ENCODE measurements at regions not wholly inside any gene's neighbourhood (a gene's known extent, or its start where the extent isn't known, plus 50 kb on each side); places are given as distances from the start of the nearest gene placed in this dataset.

DNA sequence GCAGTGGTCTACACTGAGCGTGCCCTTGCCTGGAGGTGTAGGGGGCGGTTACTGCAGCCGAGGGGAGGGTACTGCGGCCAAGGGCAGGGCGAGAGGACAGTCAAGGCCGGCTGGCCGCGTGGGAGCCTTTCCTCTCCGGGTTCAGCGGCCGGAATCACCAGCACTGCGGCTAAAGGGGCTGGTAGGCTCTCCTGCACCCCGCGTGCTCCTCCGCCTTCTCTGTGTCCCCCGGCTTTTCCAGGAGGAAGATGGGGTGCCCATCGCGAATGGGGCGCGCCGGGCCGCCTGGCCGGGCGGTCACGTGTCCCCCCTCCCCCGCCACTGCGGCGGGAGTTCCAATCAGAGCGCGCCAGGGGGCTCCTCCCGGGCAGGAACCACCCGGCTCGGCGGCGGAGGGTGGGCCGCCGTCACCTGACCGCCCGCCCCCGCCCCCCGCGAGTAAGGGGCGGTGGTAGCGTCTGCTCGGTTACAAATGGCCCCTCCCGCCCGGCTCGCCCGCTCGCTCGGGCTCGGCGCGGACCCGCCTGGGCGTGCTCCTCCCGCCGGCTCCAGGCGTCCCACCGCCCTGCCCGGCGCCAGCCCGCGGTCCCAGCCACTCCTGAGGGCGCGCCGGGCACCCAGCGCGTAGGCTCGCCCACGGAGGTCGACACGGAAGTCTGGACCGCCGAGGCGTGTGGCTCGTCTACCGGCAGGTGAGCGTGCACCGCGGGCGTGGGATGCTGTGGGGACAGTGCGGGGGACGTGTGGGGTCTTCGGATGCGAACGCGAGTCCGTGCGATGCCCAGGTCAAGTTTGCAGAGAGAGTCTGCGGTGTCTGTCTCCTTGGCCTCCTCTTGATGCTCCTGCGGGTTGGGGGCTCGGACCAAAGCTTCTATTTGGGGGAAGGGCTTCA, 242.6 kb upstream of the TOPAZ1 start:
- H3K4me3 Mint-ChIP-seq: peak overlapping the region; percentile 62
- H3K27ac Mint-ChIP-seq: no peak overlapping the region
- peaks cover 40% of the 10 kb centered on the region for H3K4me1 Mint-ChIP-seq (ENCODE audit: low read depth)
- no peaks in the 10 kb centered on the region for H3K36me3 Mint-ChIP-seq (ENCODE audit: low read depth)
- peaks cover 91% of the 10 kb centered on the region for H3K27me3 Mint-ChIP-seq
- no peak for DNase-seq
- no peaks in the 10 kb centered on the region for H3K9me3 Mint-ChIP-seq

DNA sequence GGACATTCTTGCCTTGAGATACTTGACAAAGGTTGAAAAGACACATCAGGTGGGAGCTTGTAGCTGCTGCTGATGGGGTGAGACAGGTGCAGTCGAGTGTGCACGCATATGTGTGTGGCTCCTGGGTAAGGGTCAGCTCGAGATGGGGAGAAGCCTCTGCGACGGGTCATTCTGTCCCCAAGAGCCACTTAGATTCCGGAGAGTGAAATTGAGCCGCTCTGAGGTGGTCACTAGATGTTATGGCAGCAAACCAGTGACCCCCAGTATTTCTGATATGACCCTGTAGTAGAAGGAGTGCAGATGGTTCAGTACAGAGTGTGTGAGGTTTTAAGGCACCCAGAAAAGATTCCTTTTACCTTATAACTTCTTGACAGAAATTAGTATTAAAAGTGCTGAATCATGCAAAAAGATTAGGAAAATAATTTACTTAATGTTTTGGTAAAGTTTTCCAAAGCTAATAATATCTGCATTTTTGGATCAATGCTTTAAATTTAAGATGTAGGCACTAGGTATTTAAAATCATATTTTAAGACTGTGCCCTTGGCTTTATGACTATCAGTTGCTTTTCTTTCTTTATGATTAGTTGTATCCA, 241.9 kb upstream of the TOPAZ1 start:
- Mint-ChIP-seq H3K4me1 (ENCODE audit: low read depth) (peaks cover 36% of the 10 kb centered on the region), H3K27ac (no peak overlapping the region), H3K27me3 (peaks cover 90% of the 10 kb centered on the region), H3K36me3 (ENCODE audit: low read depth) (no peaks in the 10 kb centered on the region), H3K4me3 (peak overlapping the region; percentile 35), H3K9me3 (no peaks in the 10 kb centered on the region)
- DNase-seq: no peak

DNA sequence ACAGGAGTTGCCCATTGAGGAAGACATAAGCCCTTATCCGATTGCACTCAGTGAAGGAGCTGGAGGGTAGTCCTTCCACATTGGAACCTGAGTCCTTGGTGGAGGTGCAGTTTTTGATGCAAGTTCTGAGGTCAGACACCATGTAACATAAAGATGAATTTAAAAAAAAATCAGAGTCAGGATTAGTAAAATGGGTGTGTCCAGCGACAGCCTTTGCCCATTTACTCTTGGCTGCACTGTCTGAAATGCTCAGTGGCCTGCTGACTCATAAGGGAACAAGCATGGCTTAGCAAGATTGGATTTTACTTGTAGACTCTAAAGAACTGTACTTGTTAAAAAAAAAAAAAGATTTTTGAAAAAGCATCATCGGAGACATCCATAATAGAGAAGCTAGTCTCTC, 241.1 kb upstream of the TOPAZ1 start:
- Mint-ChIP-seq H3K27me3 (peaks cover 90% of the 10 kb centered on the region), H3K9me3 (no peaks in the 10 kb centered on the region), H3K36me3 (ENCODE audit: low read depth) (no peaks in the 10 kb centered on the region), H3K4me3 (no peak overlapping the region), H3K27ac (no peak overlapping the region), H3K4me1 (ENCODE audit: low read depth) (peaks cover 35% of the 10 kb centered on the region)
- DNase-seq: no peak

DNA sequence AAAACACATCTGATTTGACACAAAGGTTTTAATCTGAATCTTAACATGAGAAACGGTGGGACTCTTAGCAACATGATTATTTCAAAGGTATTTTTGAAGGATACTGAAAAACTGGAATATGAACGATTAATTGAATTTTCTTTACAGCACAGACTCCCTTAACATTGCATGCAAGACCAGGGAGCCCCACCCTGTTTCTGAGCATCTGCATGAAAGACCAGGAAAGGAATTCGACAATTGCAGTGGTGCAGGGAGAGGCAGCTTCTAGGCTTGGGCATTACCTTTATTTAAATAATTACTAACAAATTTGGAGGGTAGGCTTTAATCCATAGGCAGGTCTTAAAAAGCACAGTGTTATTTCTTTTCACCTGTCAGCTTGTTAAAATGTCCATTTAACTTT, 240.6 kb upstream of the TOPAZ1 start:
- H3K36me3 Mint-ChIP-seq (ENCODE audit: low read depth): no peaks in the 10 kb centered on the region
- no peak overlapping the region for H3K4me3 Mint-ChIP-seq
- no peak for DNase-seq
- peaks cover 88% of the 10 kb centered on the region for H3K27me3 Mint-ChIP-seq
- H3K9me3 Mint-ChIP-seq: no peaks in the 10 kb centered on the region
- peaks cover 30% of the 10 kb centered on the region for H3K4me1 Mint-ChIP-seq (ENCODE audit: low read depth)
- H3K27ac Mint-ChIP-seq: no peak overlapping the region

DNA sequence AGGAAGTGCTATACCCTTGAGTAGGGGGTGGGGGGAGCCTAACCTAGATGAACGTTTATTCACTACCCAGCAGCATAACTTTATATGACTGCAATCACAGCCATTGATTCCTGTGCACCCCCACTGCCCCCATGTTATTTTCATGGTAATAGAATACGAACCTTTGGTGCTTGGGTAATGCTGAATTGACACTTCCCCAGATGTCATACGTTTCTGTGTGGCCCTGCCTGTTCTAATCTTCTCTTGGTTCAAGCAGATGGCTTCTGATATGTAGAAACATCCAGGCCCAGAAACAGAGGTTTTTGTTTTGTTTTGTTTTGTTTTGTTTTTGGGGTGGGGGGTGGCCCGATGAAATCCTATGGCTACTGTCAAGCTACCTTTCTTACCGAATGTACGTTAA, 237.9 kb upstream of the TOPAZ1 start:
- Mint-ChIP-seq H3K9me3 (no peaks in the 10 kb centered on the region), H3K27me3 (peaks cover 70% of the 10 kb centered on the region), H3K36me3 (ENCODE audit: low read depth) (no peaks in the 10 kb centered on the region), H3K27ac (no peak overlapping the region), H3K4me3 (no peak overlapping the region), H3K4me1 (ENCODE audit: low read depth) (peaks cover 5% of the 10 kb centered on the region)
- DNase-seq: no peak

DNA sequence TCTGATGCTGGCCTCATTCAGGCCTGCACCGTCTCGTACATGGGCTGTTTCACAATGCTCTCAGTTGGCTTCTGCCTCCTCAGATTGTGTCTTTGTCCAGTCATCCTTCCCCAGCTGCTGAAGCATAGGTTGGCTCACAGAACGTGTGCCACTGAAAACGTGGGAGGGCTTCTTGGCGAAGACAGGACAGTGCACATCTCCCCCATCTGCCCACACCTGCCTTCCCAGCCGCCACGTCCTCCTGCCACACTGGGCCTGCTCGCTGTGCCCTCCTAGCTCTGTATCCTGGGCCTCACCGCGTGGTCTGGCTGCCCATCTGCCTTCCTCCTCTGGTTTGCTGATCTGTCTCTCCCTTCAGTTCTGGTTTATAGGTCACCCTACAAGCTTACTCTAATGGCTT, 230.0 kb upstream of the TOPAZ1 start:
- no peak overlapping the region for H3K4me3 Mint-ChIP-seq
- no peaks in the 10 kb centered on the region for H3K36me3 Mint-ChIP-seq (ENCODE audit: low read depth)
- H3K27ac Mint-ChIP-seq: no peak overlapping the region
- peaks cover 46% of the 10 kb centered on the region for H3K27me3 Mint-ChIP-seq
- H3K4me1 Mint-ChIP-seq (ENCODE audit: low read depth): no peaks in the 10 kb centered on the region
- no peaks in the 10 kb centered on the region for H3K9me3 Mint-ChIP-seq
- no peak for DNase-seq

DNA sequence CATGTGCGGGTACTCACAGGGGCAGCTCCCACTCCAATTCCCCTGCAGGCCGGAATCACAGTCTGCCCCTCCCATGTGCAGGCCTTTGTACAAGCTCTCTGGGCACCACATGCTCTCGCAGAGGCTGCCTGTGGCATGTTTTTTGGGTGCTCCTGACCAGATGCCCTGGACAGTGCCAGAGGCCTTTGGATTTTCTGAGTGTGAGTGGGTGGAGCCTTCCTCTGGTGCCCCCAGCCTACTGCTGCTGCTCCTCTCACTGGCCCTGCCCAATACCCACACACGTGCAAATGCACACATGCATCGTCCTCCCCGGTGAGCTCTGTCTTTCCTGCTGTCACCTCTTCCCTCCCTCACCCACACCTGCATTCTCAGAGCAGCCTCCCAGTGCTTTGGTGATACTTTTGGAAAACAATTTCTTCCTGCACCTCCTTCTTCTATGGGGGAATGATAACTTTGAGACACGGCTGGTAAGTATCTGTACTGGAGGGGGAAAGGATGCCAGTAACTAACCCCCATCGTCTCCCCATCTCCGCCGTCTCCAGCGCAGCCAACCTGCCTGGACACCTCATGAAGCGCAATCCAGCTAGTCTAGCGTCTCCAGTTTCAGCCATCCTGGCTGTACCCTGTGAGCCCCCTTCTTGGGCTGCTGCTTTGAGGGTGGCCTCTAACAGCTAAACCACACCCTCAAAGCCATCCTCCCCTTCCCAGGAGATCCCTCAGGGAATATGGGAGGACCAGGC, 229.4 kb upstream of the TOPAZ1 start:
- Mint-ChIP-seq H3K27me3 (peaks cover 49% of the 10 kb centered on the region), H3K36me3 (ENCODE audit: low read depth) (no peaks in the 10 kb centered on the region), H3K9me3 (no peaks in the 10 kb centered on the region), H3K4me1 (ENCODE audit: low read depth) (no peaks in the 10 kb centered on the region), H3K4me3 (no peak overlapping the region), H3K27ac (no peak overlapping the region)
- no peak for DNase-seq

GRCh38 chr3:44013967-44014366, 227.7 kb upstream of the TOPAZ1 start:
- H3K27me3 Mint-ChIP-seq: peaks cover 50% of the 10 kb centered on the region
- H3K4me1 Mint-ChIP-seq (ENCODE audit: low read depth): no peaks in the 10 kb centered on the region
- no peak overlapping the region for H3K4me3 Mint-ChIP-seq
- H3K9me3 Mint-ChIP-seq: no peaks in the 10 kb centered on the region
- H3K36me3 Mint-ChIP-seq (ENCODE audit: low read depth): no peaks in the 10 kb centered on the region
- no peak overlapping the region for H3K27ac Mint-ChIP-seq
- no peak for DNase-seq

GRCh38 chr3:44015170-44015569, 226.5 kb upstream of the TOPAZ1 start:
- no peaks in the 10 kb centered on the region for H3K4me1 Mint-ChIP-seq (ENCODE audit: low read depth)
- DNase-seq: no peak
- no peak overlapping the region for H3K4me3 Mint-ChIP-seq
- H3K27ac Mint-ChIP-seq: no peak overlapping the region
- H3K27me3 Mint-ChIP-seq: peaks cover 53% of the 10 kb centered on the region
- H3K36me3 Mint-ChIP-seq (ENCODE audit: low read depth): no peaks in the 10 kb centered on the region
- H3K9me3 Mint-ChIP-seq: no peaks in the 10 kb centered on the region

- Mint-ChIP-seq H3K4me3 (no peak overlapping the region), H3K4me1 (ENCODE audit: low read depth) (no peaks in the 10 kb centered on the region), H3K27ac (no peak overlapping the region), H3K9me3 (no peaks in the 10 kb centered on the region), H3K27me3 (peaks cover 52% of the 10 kb centered on the region), H3K36me3 (ENCODE audit: low read depth) (no peaks in the 10 kb centered on the region)
- no peak for DNase-seq
Measured at GRCh38 chr3:44016818-44017217, 224.9 kb upstream of the TOPAZ1 start.

DNA sequence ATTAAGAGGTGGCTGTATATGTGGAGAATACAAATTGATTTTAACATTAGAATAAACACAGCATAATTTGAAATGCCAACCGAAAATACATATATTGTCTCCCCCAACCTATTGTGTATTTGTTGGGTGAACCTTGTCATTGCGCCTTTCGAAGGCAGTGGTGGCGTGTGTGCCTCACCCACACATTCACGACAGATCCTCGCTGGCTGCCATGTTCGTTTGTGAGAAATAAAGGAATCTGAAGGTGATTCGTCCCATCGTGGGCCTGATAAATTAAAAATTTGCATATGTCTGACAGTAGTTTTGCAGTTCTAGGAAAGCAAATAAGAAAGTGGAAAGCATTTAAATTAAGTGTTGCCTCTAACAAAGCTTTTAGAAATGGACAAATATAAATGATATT, 222.8 kb upstream of the TOPAZ1 start:
- no peak for DNase-seq
- Mint-ChIP-seq H3K27ac (no peak overlapping the region), H3K36me3 (ENCODE audit: low read depth) (no peaks in the 10 kb centered on the region), H3K9me3 (no peaks in the 10 kb centered on the region), H3K27me3 (peaks cover 52% of the 10 kb centered on the region), H3K4me1 (ENCODE audit: low read depth) (peaks cover 4% of the 10 kb centered on the region), H3K4me3 (no peak overlapping the region)

- H3K9me3 Mint-ChIP-seq: no peaks in the 10 kb centered on the region
- no peaks in the 10 kb centered on the region for H3K36me3 Mint-ChIP-seq (ENCODE audit: low read depth)
- peaks cover 4% of the 10 kb centered on the region for H3K4me1 Mint-ChIP-seq (ENCODE audit: low read depth)
- H3K4me3 Mint-ChIP-seq: no peak overlapping the region
- no peak overlapping the region for H3K27ac Mint-ChIP-seq
- H3K27me3 Mint-ChIP-seq: peaks cover 55% of the 10 kb centered on the region
- DNase-seq: no peak
Measured at GRCh38 chr3:44019736-44020135, 221.9 kb upstream of the TOPAZ1 start.

GRCh38 chr3:44020143-44020542, 221.5 kb upstream of the TOPAZ1 start:
- peaks cover 59% of the 10 kb centered on the region for H3K27me3 Mint-ChIP-seq
- no peak for DNase-seq
- H3K36me3 Mint-ChIP-seq (ENCODE audit: low read depth): no peaks in the 10 kb centered on the region
- no peak overlapping the region for H3K4me3 Mint-ChIP-seq
- H3K27ac Mint-ChIP-seq: no peak overlapping the region
- H3K4me1 Mint-ChIP-seq (ENCODE audit: low read depth): peaks cover 4% of the 10 kb centered on the region
- H3K9me3 Mint-ChIP-seq: no peaks in the 10 kb centered on the region

DNA sequence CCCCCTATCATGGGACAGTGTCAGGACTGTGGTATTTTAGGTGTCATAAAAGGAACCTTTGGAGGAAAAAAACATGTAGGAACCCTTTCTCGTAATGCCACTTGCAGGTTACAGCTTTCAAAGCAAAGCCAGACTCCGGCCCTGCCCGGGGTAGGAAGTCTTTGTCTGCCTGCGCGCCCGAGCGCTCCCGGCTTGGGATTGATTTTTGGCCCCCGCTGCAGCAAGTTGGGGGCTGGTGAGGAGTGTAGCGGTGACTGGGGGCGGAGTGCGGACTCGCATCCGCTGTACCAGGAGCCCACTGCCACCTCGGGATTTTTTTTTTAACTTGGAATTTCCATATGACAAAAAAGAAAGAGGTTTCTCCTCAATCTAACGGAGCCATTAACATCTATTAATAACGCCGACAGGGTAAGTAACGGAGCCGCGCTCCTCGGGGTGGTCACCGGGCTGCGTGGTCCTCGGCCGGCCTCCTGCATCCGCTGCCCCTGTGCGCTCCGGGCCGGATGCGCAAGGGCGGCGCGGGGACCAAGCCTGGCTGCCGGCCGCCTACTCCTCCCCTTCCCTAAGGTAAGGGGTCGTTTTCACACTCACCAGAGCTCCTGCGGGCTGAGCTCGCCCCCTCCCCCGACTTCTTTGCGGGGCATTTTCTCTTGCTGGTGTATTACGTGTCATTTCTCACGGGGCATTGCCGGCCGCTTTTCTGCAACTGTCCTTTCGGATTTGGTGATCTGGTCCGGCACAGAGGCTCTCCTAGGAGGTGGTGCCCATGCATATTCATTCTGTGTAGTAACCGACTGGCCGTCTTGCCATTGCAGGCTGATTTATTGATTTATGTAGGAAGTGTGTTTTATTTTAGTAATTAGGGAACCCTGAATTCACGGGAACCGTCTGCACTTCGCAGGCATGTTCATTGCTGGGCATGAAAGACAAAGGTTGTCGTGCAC, 219.8 kb upstream of the TOPAZ1 start:
- no peak overlapping the region for H3K27ac Mint-ChIP-seq
- H3K36me3 Mint-ChIP-seq (ENCODE audit: low read depth): no peaks in the 10 kb centered on the region
- H3K27me3 Mint-ChIP-seq: peaks cover 75% of the 10 kb centered on the region
- H3K4me1 Mint-ChIP-seq (ENCODE audit: low read depth): peaks cover 4% of the 10 kb centered on the region
- peak overlapping the region; percentile 29 for H3K4me3 Mint-ChIP-seq
- DNase-seq: no peak
- H3K9me3 Mint-ChIP-seq: no peaks in the 10 kb centered on the region

Measured in activated T-cell treated with anti-CD3 and anti-CD28 coated beads, Interleukin-2, amount 50 U/mL, for 24 hours (primary cell).